SIG-M5 treated with dmso at 0.1 percent for 504 hours (cell line): ENCODE measurements at regions not wholly inside any gene's neighbourhood (a gene's known extent, or its start where the extent isn't known, plus 50 kb on each side); places are given as distances from the start of the nearest gene placed in this dataset.
A peak's percentile ranks its signal among the peaks of the same experiment; 100 is the strongest.

Experiments
- DNase-seq: peaks from one replicate; lab custom pipeline; 2025; ENCODE audit not compliant: unreplicated experiment; lab: John Stamatoyannopoulos, UW

DNA sequence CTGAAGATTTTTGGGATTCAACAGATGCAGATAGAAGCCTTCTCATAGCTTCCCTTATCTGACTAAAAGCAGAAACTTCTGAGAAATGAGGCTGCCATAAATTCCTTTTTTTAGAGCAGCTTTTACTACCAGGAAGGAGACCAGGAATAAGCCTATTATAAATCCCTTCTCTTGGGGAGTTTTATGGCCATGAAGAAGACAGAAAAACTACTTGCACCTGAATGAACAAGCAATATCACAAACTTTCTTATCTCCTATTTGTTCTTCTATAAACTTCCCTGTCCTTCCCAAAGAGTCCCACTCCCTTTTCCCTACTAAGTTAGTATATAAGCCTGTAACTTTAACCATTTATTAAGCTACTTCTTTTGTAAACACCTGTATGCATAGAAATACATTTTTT is 603.1 kb downstream of the NSUN3 start:
- no peak for DNase-seq

DNA sequence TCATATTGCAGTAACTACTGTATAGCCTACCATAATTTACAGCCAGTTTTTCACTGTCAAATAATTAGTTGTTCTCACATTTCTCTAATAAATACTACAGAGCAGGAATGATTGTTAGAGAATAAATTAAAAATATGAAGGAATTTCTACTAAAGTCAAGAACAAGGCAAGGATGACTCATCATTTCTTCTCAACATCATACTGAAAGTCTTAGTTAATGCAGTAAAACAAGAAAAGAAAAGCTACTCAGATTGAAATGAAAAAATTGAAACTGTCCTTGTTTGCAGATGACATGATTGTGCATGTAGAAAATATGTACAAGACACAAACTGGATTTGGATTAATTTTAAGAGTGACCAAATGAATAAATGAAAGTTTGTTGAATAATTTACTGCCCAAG is 608.2 kb downstream of the NSUN3 start:
- DNase-seq, result no peak

DNA sequence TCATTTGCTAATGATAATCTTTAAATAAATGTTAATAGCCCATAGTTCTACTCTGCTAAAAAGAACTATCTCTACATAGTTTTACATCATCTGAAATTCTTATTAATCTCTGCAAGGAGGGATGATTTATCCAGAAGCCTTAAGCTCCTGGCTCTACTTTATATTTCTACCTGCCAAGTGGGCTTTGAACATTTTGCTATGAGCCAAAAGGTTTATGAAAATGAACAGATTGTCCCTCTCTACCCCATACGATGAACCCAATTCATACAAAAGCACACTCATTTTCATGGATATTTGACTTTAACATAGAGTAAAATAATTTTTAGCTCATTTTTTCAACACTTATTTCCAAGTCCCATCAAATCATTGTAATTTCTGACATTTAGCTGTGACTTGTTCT is 611.0 kb downstream of the NSUN3 start:
- DNase-seq, result no peak

DNA sequence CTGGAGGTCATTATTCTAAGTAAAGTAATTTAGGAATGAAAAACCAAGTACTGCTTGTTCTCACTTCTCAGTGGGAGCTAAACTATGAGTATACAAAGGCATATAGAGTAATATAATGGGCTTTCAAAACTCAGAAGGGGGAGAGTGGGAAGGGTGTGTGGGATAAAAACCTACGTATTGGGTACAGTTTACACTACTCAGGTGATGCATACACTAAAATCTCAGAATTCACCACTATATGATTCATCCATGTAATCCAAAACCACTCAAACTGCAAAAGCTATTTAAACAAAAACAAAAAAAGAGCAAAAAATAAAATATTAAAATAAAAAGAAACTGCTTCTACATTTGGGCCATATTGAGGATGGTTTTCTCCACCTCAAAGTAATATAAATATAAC is 623.3 kb downstream of the NSUN3 start:
- DNase-seq, result no peak

GRCh38 chr3:94693997-94694640 is 631.3 kb downstream of the NSUN3 start:
- DNase-seq, result no peak

GRCh38 chr3:94694894-94695293 is 632.0 kb downstream of the NSUN3 start:
- no peak for DNase-seq

DNA sequence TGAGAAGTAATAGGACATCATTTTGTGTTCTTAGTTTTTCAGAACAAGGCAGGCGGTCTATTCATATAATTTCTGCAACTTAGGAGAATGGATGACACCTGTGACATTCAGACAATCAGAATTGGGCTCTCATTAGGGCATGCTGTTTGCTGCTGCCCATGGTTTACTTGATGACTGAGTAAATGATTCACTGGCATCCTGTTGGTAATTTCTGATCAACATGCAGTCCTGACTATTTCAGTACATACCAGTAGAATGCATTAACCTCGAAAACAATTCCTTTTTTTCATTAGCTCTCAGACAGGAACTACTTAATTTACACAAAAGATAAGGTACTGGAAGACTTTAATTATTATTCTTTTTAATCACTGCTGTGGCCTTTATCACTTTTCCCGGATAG is 641.6 kb downstream of the NSUN3 start:
- no peak for DNase-seq

- no peak for DNase-seq
These were observed 646.5 kb downstream of the NSUN3 start for GRCh38 chr3:94709249-94709902.

DNA sequence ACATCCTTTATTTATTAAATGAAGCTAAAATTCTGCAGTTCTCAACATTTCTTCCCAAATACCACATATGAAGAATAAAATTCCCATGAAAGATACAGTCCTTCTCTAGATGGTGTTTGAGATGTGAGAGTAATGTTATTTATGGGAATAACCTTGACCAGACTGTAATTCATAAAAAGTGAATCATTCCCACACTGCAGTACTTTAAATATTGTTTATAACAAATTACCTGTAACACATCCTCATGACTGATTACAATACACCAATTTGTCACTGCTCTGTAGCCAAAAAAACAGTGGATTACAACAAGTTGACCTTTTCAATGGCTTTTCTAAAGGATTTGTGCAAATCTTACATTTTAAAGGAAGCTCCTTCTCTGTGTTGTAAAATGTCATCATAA is 651.3 kb downstream of the NSUN3 start:
- no peak for DNase-seq

GRCh38 chr3:94716326-94717018 is 653.6 kb downstream of the NSUN3 start:
- peak; percentile 1 for DNase-seq

DNA sequence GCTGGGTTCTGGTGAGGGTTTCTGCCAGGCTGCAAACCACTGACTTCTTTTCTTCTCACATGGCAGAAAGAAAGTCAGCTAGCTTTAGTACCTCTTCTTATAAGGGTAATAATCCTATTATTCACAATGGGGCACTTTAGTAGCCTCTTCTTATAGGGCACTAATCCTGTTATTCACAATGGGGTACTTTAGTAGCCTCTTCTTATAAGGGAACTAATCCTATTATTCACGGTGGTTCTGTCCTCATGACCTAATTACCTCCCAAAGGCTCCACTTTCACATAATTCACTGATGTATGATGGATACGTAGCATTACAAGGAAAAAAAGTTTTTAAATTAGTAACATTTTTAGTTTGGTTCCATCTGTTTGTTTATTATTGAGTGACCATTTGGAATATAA is 671.3 kb downstream of the NSUN3 start:
- no peak for DNase-seq

GRCh38 chr3:94735354-94735753 is 672.5 kb downstream of the NSUN3 start:
- DNase-seq, result no peak

DNA sequence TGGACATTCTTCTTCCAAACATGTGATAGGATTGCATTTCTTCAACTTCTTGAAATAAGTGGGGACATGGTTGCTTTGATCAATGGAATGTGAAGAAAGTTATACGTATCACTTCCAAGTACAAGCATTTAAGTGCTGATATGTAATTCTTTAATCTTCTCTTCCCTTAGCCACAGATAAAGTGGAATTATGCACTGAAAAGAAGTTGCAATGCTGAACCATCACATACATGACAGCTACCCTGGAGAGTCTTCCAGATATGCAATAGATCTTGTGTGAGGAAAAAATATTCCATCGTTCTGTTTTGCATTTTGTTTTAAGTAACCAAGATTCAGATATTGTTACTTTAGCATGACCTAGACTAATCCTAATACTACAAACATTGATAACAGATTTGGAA is 674.3 kb downstream of the NSUN3 start:
- DNase-seq, result no peak

- no peak for DNase-seq
These were observed 676.6 kb downstream of the NSUN3 start for GRCh38 chr3:94739420-94739819.

DNA sequence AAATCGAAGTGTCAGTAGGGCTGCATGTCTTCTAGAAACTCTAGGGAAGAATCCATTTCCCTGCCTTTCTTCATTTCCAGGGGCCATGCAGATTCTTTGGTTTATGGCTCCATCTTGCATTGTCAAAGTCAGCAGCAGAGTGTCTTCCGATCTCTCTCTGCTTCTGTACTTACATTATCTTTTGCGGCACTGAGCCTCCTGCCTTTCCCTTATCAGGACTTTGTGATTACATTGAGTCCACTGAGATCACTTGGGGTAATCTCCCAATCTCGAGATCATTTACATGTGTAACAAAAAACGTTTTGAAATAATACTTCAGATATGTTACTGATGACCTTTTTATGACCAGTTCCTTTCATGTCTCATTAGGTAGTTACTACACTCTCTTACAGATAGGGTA is 695.9 kb downstream of the NSUN3 start:
- no peak for DNase-seq

DNA sequence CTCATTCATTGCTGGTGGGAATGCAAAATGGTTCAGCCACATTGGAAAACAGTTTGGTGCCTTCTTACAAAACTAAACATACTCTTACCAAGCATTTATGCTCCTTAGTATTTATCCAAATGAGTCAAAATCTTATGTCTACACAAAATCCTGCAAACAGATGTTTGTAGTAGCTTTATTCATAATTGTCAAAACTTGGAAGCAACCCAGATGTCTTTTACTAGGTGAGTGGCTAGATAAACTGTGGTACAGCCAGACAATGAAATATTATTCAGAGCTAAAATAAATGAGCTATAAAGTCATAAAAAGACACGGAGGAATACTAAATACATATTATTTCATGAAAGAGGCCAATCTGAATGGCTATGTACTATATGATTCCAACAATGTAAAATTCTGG is 709.5 kb downstream of the NSUN3 start:
- DNase-seq, result no peak

- DNase-seq, result no peak
These were observed 712.9 kb downstream of the NSUN3 start for GRCh38 chr3:94775746-94776145.

GRCh38 chr3:94776401-94776915 is 713.6 kb downstream of the NSUN3 start:
- DNase-seq, result no peak

DNA sequence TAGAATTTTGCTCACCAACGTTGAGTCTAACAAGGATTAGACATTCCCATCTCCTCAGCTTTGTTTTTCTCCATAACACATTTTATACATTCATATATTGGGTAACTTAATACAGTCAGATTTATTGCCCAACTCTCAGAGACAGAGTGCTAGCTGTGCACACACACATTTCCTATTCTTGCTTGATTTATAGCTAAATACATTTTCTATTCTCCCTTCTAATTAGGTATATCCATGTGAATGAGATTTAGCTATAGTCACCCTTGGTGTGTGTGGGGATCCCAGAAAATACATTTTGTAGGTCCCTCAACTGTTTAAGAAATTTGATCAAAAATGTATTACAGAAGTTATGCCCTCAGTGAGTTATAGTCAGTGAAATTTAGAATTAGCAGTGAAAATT is 715.4 kb downstream of the NSUN3 start:
- DNase-seq, result no peak

DNA sequence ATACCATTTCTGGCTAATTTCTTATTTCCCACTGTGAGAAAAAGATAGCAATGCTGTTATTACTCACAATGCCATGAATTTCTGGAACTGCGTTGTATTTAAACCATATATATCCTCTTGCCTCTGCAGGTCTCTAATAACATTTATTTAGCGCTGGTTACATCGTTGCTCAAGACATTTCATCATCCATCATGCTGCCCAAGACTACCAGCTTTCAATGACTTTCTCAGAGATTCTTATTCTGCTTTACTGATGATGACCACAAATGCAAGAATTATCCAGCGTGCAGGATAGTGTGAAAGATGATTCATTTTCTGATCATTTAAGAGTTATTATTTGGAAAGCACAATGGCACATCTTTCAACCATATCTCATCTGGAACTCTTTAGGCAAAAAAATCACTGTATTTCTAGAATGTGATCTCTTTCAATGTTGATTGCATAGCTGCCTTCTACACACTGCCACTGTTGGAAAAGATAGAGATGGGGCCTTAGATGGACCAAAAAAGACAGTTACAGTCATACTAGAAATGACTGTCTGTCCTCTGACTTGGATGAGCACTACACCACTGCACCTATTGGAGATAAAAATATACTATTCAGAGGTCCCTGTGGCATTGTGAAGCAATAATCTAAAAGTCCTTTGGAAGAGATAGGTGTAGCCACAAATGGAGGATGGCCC is 716.1 kb downstream of the NSUN3 start:
- no peak for DNase-seq

GRCh38 chr3:94779699-94780098 is 716.8 kb downstream of the NSUN3 start:
- no peak for DNase-seq

DNA sequence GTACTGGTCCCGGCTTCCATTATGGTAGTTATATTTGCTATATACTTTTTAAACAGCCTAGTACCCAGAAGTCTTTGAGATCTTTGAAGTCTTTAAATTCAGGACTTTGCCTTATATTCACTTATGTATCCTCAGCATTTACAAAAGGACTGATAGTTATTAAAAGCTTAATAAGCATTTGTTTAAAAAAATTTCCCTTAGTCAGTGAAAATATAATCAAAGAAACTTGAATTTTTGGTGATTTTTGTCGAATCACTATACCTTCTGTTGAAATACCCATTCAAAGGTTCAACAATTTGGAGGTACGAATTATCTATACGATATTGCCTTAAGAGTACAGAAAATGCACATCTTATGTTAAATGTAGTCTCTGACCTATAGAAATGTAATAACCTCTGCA is 721.4 kb downstream of the NSUN3 start:
- DNase-seq, result no peak
